ENCODE measurements at regions not wholly inside any gene's neighbourhood (a gene's known extent, or its start where the extent isn't known, plus 50 kb on each side); places are given as distances from the start of the nearest gene placed in this dataset.

- no peak for TF ChIP-seq CTCF (CRISPR knock-in tag; IDR thresholded peaks at IDR 0.05)
- TF ChIP-seq TAF1 (CRISPR knock-in tag; IDR thresholded peaks at IDR 0.05), result no peak
- TF ChIP-seq IRF2 (CRISPR knock-in tag; IDR thresholded peaks at IDR 0.05), result no peak
- TF ChIP-seq, protein P1, sequence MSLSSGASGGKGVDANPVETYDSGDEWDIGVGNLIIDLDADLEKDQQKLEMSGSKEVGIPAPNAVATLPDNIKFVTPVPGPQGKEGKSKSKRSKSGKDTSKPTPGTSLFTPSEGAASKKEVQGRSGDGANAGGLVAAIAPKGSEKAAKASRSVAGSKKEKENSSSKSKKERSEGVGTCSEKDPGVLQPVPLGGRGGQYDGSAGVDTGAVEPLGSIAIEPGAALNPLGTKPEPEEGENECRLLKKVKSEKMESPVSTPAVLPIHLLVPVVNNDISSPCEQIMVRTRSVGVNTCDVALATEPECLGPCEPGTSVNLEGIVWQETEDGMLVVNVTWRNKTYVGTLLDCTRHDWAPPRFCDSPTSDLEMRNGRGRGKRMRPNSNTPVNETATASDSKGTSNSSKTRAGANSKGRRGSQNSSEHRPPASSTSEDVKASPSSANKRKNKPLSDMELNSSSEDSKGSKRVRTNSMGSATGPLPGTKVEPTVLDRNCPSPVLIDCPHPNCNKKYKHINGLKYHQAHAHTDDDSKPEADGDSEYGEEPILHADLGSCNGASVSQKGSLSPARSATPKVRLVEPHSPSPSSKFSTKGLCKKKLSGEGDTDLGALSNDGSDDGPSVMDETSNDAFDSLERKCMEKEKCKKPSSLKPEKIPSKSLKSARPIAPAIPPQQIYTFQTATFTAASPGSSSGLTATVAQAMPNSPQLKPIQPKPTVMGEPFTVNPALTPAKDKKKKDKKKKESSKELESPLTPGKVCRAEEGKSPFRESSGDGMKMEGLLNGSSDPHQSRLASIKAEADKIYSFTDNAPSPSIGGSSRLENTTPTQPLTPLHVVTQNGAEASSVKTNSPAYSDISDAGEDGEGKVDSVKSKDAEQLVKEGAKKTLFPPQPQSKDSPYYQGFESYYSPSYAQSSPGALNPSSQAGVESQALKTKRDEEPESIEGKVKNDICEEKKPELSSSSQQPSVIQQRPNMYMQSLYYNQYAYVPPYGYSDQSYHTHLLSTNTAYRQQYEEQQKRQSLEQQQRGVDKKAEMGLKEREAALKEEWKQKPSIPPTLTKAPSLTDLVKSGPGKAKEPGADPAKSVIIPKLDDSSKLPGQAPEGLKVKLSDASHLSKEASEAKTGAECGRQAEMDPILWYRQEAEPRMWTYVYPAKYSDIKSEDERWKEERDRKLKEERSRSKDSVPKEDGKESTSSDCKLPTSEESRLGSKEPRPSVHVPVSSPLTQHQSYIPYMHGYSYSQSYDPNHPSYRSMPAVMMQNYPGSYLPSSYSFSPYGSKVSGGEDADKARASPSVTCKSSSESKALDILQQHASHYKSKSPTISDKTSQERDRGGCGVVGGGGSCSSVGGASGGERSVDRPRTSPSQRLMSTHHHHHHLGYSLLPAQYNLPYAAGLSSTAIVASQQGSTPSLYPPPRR (CRISPR knock-in tag; IDR thresholded peaks at IDR 0.05; ENCODE audit: borderline replicate concordance), result no peak
- no peak for TF ChIP-seq EZH2 (conservative IDR thresholded peaks at IDR 0.05; ENCODE audit: low read depth, low read length)
- no peak for TF ChIP-seq ONECUT2 (CRISPR knock-in tag; IDR thresholded peaks at IDR 0.05)
Observed at GRCh38 chr2:129678751-129679150, 300.7 kb upstream of the RAB6C start.
